Stimulated activated CD8-positive, alpha-beta memory T cell treated with anti-CD3 and anti-CD28 coated beads, Interleukin-7, amount 100 ng/mL, for 4 hours (primary cell): ENCODE measurements at regions not wholly inside any gene's neighbourhood (a gene's known extent, or its start where the extent isn't known, plus 50 kb on each side); places are given as distances from the start of the nearest gene placed in this dataset.

Experiments used
- DNase-seq, 2 donors: peaks; one replicate each; pipeline ENCODE4 v3.0.0-alpha.2; 2020; ENCODE audit warnings: low read depth in 2 of 2

GRCh38 chr4:123497340-123497739, 100.7 kb downstream of the SPRY1 start:
- DNase-seq: no peak

- DNase-seq: no peak
Observed at GRCh38 chr4:123501733-123502132, 105.1 kb downstream of the SPRY1 start.

- no peak for DNase-seq
Observed at GRCh38 chr4:123503698-123504363, 107.2 kb downstream of the SPRY1 start.

- peak in 1 of 2 donors; percentile 11 for DNase-seq
Observed at GRCh38 chr4:123505095-123506010, 108.8 kb downstream of the SPRY1 start.

- DNase-seq: no peak
Observed at GRCh38 chr4:123506011-123506695, 109.6 kb downstream of the SPRY1 start.

GRCh38 chr4:123507376-123507775, 110.8 kb downstream of the SPRY1 start:
- DNase-seq: no peak

- no peak for DNase-seq
Observed at GRCh38 chr4:123510221-123510620, 113.6 kb downstream of the SPRY1 start.

- no peak for DNase-seq
Observed at GRCh38 chr4:123510659-123511058, 114.1 kb downstream of the SPRY1 start.

- no peak for DNase-seq
Observed at GRCh38 chr4:123516576-123516975, 120.0 kb downstream of the SPRY1 start.

GRCh38 chr4:123517176-123517575, 120.6 kb downstream of the SPRY1 start:
- no peak for DNase-seq

- DNase-seq: no peak
Observed at GRCh38 chr4:123517971-123518370, 121.4 kb downstream of the SPRY1 start.

GRCh38 chr4:123520325-123520724, 123.7 kb downstream of the SPRY1 start:
- DNase-seq: no peak

- no peak for DNase-seq
Observed at GRCh38 chr4:123522081-123522480, 125.5 kb downstream of the SPRY1 start.

GRCh38 chr4:123522646-123523045, 126.1 kb downstream of the SPRY1 start:
- DNase-seq: no peak

- no peak for DNase-seq
Observed at GRCh38 chr4:123524958-123525628, 128.5 kb downstream of the SPRY1 start.

GRCh38 chr4:123526511-123526910, 129.9 kb downstream of the SPRY1 start:
- no peak for DNase-seq

- DNase-seq: no peak
Observed at GRCh38 chr4:123528501-123529277, 132.1 kb downstream of the SPRY1 start.

GRCh38 chr4:123529278-123529568, 132.6 kb downstream of the SPRY1 start:
- no peak for DNase-seq

GRCh38 chr4:123530357-123530756, 133.8 kb downstream of the SPRY1 start:
- no peak for DNase-seq

GRCh38 chr4:123535037-123535748, 138.6 kb downstream of the SPRY1 start:
- DNase-seq: no peak

GRCh38 chr4:123536225-123536624, 139.6 kb downstream of the SPRY1 start:
- DNase-seq: no peak
